Fibroblast of pulmonary artery (primary cell): ENCODE measurements at regions not wholly inside any gene's neighbourhood (a gene's known extent, or its start where the extent isn't known, plus 50 kb on each side); places are given as distances from the start of the nearest gene placed in this dataset.

Source experiments
- DNase-seq: peaks from one replicate; pipeline ENCODE4 v3.0.0-alpha.2; 2010; ENCODE audit warnings: low read depth
- H3K4me3 ChIP-seq: replicated peaks from 2 replicates; pipeline ENCODE4 v1.5.1; 2011; ENCODE audit warnings: low read depth, mild to moderate bottlenecking, control low read depth, low read length, moderate library complexity
- CTCF ChIP-seq: IDR thresholded peaks from 2 replicates; pipeline ENCODE4 v1.5.1; 2011; ENCODE audit warnings: mild to moderate bottlenecking, control low read depth, low read length, inconsistent platforms; ENCODE audit errors: missing control alignments

GRCh38 chrX:124493984-124494383 lies 147.6 kb downstream of the SH2D1A start:
- no peak for TF ChIP-seq CTCF
- no peak for DNase-seq
- H3K4me3 ChIP-seq = no peak overlapping the region

GRCh38 chrX:124497386-124497785 lies 151.0 kb downstream of the SH2D1A start:
- TF ChIP-seq CTCF = no peak
- H3K4me3 ChIP-seq = no peak overlapping the region
- no peak for DNase-seq

- H3K4me3 ChIP-seq = no peak overlapping the region
- DNase-seq = no peak
- TF ChIP-seq CTCF = no peak
These were observed 155.2 kb downstream of the SH2D1A start for GRCh38 chrX:124501586-124501985.

- no peak for TF ChIP-seq CTCF
- no peak for DNase-seq
- H3K4me3 ChIP-seq = no peak overlapping the region
These were observed 155.8 kb downstream of the SH2D1A start for GRCh38 chrX:124502166-124502565.

GRCh38 chrX:124502599-124502998 lies 156.2 kb downstream of the SH2D1A start:
- no peak overlapping the region for H3K4me3 ChIP-seq
- TF ChIP-seq CTCF = no peak
- DNase-seq = no peak

- H3K4me3 ChIP-seq = no peak overlapping the region
- DNase-seq = no peak
- no peak for TF ChIP-seq CTCF
These were observed 158.0 kb downstream of the SH2D1A start for GRCh38 chrX:124504111-124504983.

GRCh38 chrX:124506066-124506465 lies 159.7 kb downstream of the SH2D1A start:
- no peak overlapping the region for H3K4me3 ChIP-seq
- DNase-seq = no peak
- no peak for TF ChIP-seq CTCF
